ENCODE measurements at regions not wholly inside any gene's neighbourhood (a gene's known extent, or its start where the extent isn't known, plus 50 kb on each side); places are given as distances from the start of the nearest gene placed in this dataset.
A peak's percentile ranks its signal among the peaks of the same experiment; 100 is the strongest.

DNA sequence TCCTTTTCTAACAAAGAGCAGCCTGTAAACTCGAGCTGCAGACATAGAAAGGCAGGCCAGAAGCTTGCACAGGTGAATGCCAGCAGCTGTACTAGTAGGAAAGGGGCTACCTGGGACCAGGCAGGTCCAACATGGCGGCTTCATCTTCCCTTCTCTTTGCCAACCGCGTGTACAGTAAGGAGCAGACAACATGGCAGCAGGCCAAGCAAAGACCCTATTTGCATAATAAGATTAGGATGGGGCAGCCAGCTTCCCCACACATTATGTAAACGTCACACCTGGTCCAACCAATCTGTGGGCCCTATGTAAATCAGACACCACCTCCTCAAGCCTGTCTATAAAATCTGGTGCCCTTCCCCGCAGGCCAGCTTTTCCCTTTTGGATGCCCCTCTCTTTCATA is 1186.5 kb upstream of the AUTS2 start:
- H3K4me3 ChIP-seq (ENCODE audit: extremely low read depth in 1 of 4, insufficient read depth in 2 of 4, low read depth in 3 of 4, low read length in 4 of 4): no peak overlapping the region
- H2BK5ac ChIP-seq (ENCODE audit: low read depth, low read length): no peak overlapping the region
- H2BK20ac ChIP-seq (ENCODE audit: low read length): no peak overlapping the region
- H3K9ac ChIP-seq (replicated peaks in 1 of 4; ENCODE audit: extremely low read depth in 1 of 4, low read depth in 3 of 4, low read length in 3 of 4): no peak overlapping the region
- no peak overlapping the region for H3K56ac ChIP-seq (replicated peaks; ENCODE audit: insufficient read length, low read depth, low read length)
- no peak overlapping the region for H2BK15ac ChIP-seq (ENCODE audit: low read length)
- no peaks in the 10 kb centered on the region for H4K20me1 ChIP-seq (replicated peaks in 1 of 2; ENCODE audit: control insufficient read depth in 1 of 2, insufficient read depth in 2 of 2, low read length in 2 of 2)
- no peak overlapping the region for H2AK5ac ChIP-seq (ENCODE audit: low read depth, low read length)
- H4K91ac ChIP-seq (replicated peaks; ENCODE audit: insufficient read length, low read length): peak overlapping the region; percentile 40
- no peak overlapping the region for H3K4me2 ChIP-seq (ENCODE audit: insufficient read depth in 1 of 2, low read depth in 2 of 2, low read length in 2 of 2)
- no peak overlapping the region for H4K5ac ChIP-seq (ENCODE audit: insufficient read length, low read depth, low read length)
- H3K27me3 ChIP-seq (replicated peaks in 1 of 4; ENCODE audit: control insufficient read depth in 3 of 4, extremely low read depth in 1 of 4, insufficient read depth in 3 of 4, low read length in 3 of 4): no peaks in the 10 kb centered on the region
- H2BK12ac ChIP-seq (ENCODE audit: low read depth, low read length): peak overlapping the region; percentile 62; the same call in 1 of the 2 replicates
- H3K23me2 ChIP-seq (ENCODE audit: low read depth, low read length): no peaks in the 10 kb centered on the region
- CTCF ChIA-PET (ENCODE audit: partially characterized antibody): interaction anchor here (1.1 to 1.7 kb wide), 2 partner anchors 14 to 1040 kb away, joined by 3 to 7 read pairs; no protein-coding TSS in a partner anchor
- H3K18ac ChIP-seq (ENCODE audit: extremely low read depth, low read length): no peak overlapping the region
- H3K79me2 ChIP-seq (ENCODE audit: control insufficient read depth in 1 of 2, insufficient read depth in 2 of 2, low read length in 2 of 2): no peaks in the 10 kb centered on the region
- H3K23ac ChIP-seq (ENCODE audit: insufficient read length): no peak overlapping the region
- H2AFZ ChIP-seq (ENCODE audit: low read length): no peak overlapping the region
- peaks cover 7 to 10% of the 10 kb centered on the region in 2 experiments for H3K9me3 ChIP-seq (ENCODE audit: insufficient read depth in 2 of 2, low read depth in 1 of 2, low read length in 1 of 2)
- H2BK120ac ChIP-seq (replicated peaks; ENCODE audit: low read depth, low read length): no peak overlapping the region
- POLR2A ChIA-PET (ENCODE audit: partially characterized antibody): no interaction called here
- no peaks in the 10 kb centered on the region for H3K36me3 ChIP-seq (ENCODE audit: control insufficient read depth in 2 of 4, insufficient read depth in 4 of 4, low read length in 3 of 4)
- FAIRE-seq (no peak), DNase-seq (ENCODE audit: low read depth in 1 of 2, low spot score in 2 of 2) (no peak)
- 87% methylated on average over 6 of the region's 6 CpGs; no CpG with 5 or more reads in 1 of the 2 experiments for WGBS, 2 experiments (ENCODE audit: extremely low coverage in 1 of 2, insufficient coverage in 1 of 2, insufficient read length in 1 of 2, insufficient replicate concordance in 2 of 2, low coverage in 1 of 2, low lambda C conversion rate in 2 of 2, missing lambda C conversion rate in 1 of 2)
- peaks cover 0 to 4% (median 1%) of the 10 kb centered on the region in 4 experiments; a peak in 2 of 7 replicates for H3K4me1 ChIP-seq (replicated peaks in 1 of 4; ENCODE audit: control insufficient read depth in 3 of 4, insufficient read depth in 4 of 4, low read length in 3 of 4)
- H3K14ac ChIP-seq (ENCODE audit: insufficient read length): no peak overlapping the region
- H3K27ac ChIP-seq (ENCODE audit: low read depth, low read length): no peak overlapping the region
- no peaks in the 10 kb centered on the region for H3K79me1 ChIP-seq (ENCODE audit: low read depth, low read length)
- no peak overlapping the region for H3K4ac ChIP-seq (replicated peaks; ENCODE audit: insufficient read length, low read depth, low read length)
- no peak overlapping the region for H4K8ac ChIP-seq (ENCODE audit: extremely low read depth, insufficient read depth, low read length)
- no peak for TF ChIP-seq JUND (IDR thresholded peaks at IDR 0.05; ENCODE audit: low read length)
- no peak for TF ChIP-seq EGR1 (IDR thresholded peaks at IDR 0.05; ENCODE audit: borderline replicate concordance, low read depth, low read length)
- TF ChIP-seq, protein P1, sequence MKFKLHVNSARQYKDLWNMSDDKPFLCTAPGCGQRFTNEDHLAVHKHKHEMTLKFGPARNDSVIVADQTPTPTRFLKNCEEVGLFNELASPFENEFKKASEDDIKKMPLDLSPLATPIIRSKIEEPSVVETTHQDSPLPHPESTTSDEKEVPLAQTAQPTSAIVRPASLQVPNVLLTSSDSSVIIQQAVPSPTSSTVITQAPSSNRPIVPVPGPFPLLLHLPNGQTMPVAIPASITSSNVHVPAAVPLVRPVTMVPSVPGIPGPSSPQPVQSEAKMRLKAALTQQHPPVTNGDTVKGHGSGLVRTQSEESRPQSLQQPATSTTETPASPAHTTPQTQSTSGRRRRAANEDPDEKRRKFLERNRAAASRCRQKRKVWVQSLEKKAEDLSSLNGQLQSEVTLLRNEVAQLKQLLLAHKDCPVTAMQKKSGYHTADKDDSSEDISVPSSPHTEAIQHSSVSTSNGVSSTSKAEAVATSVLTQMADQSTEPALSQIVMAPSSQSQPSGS (IDR thresholded peaks at IDR 0.05; ENCODE audit: low read length): no peak
- TF ChIP-seq NANOG (IDR thresholded peaks at IDR 0.05; ENCODE audit: insufficient read depth, low read depth, low read length, poor library complexity, severe bottlenecking): no peak
- TF ChIP-seq RFX5 (IDR thresholded peaks at IDR 0.05; ENCODE audit: borderline replicate concordance, low read depth, low read length): no peak
- TF ChIP-seq YY1 (IDR thresholded peaks at IDR 0.05; ENCODE audit: low read depth, low read length): no peak
- TF ChIP-seq SUZ12 (IDR thresholded peaks at IDR 0.05; ENCODE audit: low read length): no peak
- TF ChIP-seq, protein P2, sequence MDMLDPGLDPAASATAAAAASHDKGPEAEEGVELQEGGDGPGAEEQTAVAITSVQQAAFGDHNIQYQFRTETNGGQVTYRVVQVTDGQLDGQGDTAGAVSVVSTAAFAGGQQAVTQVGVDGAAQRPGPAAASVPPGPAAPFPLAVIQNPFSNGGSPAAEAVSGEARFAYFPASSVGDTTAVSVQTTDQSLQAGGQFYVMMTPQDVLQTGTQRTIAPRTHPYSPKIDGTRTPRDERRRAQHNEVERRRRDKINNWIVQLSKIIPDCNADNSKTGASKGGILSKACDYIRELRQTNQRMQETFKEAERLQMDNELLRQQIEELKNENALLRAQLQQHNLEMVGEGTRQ (IDR thresholded peaks at IDR 0.05; ENCODE audit: low read length): no peak
- no peak for TF ChIP-seq SP4 (IDR thresholded peaks at IDR 0.05; ENCODE audit: low read length)
- no peak for TF ChIP-seq ZNF274 (IDR thresholded peaks at IDR 0.05; ENCODE audit: borderline replicate concordance, extremely low read depth, low read length)
- TF ChIP-seq, protein P3, sequence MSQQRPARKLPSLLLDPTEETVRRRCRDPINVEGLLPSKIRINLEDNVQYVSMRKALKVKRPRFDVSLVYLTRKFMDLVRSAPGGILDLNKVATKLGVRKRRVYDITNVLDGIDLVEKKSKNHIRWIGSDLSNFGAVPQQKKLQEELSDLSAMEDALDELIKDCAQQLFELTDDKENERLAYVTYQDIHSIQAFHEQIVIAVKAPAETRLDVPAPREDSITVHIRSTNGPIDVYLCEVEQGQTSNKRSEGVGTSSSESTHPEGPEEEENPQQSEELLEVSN (IDR thresholded peaks at IDR 0.05): no peak

Measured in H1 (cell line).